ENCODE measurements at regions not wholly inside any gene's neighbourhood (a gene's known extent, or its start where the extent isn't known, plus 50 kb on each side); places are given as distances from the start of the nearest gene placed in this dataset.

DNA sequence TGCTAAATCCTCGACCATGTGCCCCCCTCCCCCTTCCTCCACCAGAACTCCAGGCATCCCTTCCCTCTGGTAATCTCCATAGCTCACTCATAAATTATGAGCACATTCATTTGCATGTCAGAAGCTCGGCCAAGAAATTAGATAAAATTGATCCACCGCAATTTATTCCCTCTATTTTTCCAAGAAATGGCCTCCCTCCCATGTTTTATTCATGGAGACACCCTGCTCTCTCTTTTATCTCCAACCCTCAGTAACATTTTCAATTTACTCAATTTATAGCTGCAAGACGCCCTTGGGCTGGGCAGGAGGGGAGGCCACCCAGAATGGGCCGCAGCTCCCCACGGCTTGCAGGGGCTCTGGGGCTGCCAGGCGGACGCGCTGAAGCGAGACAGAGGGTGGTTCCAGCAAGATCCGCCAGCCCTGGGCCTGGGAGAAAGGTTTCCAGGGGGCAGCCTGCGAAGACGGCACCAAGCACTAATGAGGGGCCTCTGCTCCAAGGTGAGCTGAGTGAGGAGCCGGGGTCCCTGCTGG lies 54.7 kb upstream of the ZNF423 start:
- intact Hi-C loops (cut with DNase I): no loop called here
- no peak for ATAC-seq
- no peak for DNase-seq

- ATAC-seq: no peak
- intact Hi-C loops (cut with DNase I): no loop called here
- no peak for DNase-seq
Measured at GRCh38 chr16:49911430-49911829, 55.5 kb upstream of the ZNF423 start.

GRCh38 chr16:49912721-49913120 lies 56.8 kb upstream of the ZNF423 start:
- ATAC-seq: no peak
- intact Hi-C loops (cut with DNase I): no loop called here
- no peak for DNase-seq

- no peak for ATAC-seq
Measured at GRCh38 chr16:49913720-49914119, 57.8 kb upstream of the ZNF423 start.

DNA sequence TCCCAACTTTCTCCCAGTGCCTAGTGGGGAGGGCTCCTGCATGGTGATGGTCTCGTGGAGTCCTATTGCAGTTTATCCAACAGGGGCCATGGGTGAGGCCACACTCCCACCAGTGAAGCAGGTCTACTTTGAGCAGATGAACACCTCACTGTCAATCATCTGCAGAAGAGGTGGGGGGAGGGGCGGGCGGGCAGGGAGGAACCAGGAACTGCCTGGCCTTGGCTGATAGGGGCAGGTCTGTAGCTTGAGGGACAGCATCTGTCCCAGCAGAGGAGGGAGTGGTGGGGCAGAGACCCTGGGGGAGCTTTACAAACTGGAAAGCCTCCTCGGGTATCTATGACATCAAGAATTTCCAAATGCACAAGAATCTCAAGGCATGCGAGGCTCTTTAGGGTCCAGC lies 58.7 kb upstream of the ZNF423 start:
- intact Hi-C loops (cut with DNase I): no loop called here
- ATAC-seq (no peak), DNase-seq (no peak)

More at GRCh38 chr16:49913720-49914119, 57.8 kb upstream of the ZNF423 start:
- intact Hi-C loops (cut with DNase I): no loop called here
- DNase-seq: no peak

DNA sequence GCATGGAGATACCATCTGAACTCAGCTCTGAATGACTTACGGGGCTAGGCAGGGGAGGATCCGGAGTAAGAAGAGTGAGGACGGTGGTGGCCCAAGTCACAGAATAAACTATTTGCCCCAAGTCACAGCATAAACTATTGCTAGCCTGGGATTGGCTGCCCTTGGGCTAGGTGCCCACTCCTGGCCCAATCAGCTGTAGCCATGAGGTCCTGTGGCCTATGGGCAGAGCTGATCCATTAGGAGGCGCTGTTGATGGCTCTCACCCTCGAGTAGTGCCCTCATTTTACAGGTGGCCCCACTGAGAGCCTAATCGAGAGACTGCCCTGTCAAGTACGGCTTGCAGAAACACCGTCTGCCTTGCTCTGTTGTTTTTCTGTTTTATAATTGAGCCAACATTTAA lies 62.3 kb upstream of the ZNF423 start:
- ATAC-seq (no peak), DNase-seq (no peak)
- intact Hi-C loops (cut with DNase I): no loop called here

GRCh38 chr16:49919327-49919726 lies 63.4 kb upstream of the ZNF423 start:
- intact Hi-C loops (cut with DNase I): no loop called here
- no peak for DNase-seq
- no peak for ATAC-seq

DNA sequence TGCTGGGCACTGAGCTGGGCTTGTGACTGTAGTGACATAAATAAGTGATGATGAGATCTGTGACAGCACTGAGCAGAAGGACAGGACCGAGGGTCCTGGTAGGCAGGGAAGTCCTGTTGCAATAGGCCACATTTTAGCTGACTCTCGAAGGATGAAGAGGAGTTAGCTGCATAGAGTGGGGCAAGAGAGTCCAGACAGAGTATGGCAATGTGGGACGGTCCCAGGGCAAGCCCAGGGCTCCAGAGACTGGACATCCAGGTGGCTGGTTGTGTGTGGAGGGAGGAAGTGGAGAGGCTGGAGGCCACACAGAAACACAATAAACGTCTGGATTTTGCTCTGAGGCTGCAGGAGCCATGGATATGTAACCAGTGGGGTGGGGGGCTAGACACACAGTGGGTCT lies 64.5 kb upstream of the ZNF423 start:
- DNase-seq: no peak
- ATAC-seq: no peak
- intact Hi-C loops (cut with DNase I): loop anchor here in 1 of 2 donors (5.0 kb wide), 1 partner anchor 513 kb away; no protein-coding TSS in a partner anchor

DNA sequence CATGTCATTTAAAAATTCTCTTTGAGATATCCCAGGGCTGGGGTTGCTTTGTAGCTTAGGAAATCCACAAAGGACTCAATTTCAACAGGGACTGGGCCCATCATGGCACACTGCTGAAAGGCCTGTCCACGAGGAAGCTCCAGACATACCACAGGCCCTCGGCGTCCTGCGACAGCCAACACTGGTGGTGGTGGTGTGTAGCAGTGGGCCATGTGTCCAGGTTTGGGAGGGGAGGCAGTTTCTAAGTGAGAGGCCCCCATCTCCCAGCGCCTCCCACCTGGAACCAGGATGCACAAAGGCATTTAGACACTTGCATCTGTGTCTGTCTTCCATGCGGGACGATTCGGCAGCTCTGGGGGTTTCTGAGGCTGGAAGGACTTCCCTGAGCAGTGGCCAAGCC lies 65.2 kb upstream of the ZNF423 start:
- ATAC-seq: peak in 1 of 2 donors; percentile 41
- DNase-seq: no peak
- intact Hi-C loops (cut with DNase I): loop anchor here in 1 of 2 donors (5.0 kb wide), 1 partner anchor 514 kb away; no protein-coding TSS in a partner anchor

DNA sequence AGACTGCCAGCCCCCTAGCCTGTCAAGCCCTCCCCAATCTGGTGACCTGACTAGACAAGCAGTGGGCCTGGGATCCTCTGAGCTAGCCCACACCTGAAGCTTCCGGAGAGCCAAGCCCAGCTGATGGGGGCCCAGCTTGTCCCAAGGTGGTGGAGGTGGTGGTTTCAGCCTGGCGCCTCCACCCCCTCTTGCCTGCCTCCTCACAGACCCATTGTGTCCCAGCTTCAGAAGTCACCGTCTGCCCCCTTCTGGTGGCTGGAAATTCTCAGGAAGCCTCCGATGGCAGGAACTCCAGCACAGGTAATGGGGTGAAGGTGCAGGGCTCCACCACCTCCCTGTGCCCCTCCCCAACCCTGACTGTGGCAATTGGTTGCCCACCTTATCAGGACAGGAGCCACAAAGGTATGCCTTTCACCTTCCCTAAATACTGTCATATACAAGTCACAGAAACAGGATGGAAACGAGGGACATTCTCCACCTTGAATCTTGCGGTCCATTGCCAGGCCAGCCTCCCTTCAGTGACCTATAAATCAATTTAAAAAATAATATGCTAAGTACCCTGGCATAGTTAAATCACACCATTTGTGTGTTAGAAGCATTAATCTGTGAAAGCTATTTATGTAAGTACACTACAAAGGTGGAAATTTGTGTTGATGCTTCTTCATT lies 66.0 kb upstream of the ZNF423 start:
- DNase-seq (peak; percentile 63), ATAC-seq (peak; percentile 76 to 77)
- intact Hi-C loops (cut with DNase I): loop anchor here (2.0 to 5.0 kb wide), 2 partner anchors 513 to 515 kb away; no protein-coding TSS in a partner anchor

DNA sequence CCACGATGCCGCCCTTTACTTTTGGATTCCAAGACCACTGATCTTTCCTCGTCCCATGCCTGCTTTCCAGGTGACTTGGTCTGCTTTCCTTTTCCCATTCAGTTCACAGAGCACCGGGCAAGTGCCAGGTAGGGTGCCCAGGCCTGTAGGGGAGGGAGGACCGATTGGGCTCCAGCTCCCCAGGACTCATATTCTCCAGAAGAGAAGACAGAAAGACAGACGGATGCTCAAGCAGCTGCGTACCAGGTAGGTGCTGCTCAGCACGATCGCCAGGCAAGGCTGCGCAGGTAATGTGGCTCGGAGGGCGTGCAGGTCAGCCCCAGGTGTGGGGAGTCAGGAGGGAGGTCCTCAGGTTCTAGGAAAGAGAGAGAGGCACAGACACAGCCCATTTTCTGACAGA lies 67.5 kb upstream of the ZNF423 start:
- intact Hi-C loops (cut with DNase I): loop anchor here (2.0 to 5.0 kb wide), 2 partner anchors 515 to 516 kb away; no protein-coding TSS in a partner anchor
- ATAC-seq (no peak), DNase-seq (no peak)

DNA sequence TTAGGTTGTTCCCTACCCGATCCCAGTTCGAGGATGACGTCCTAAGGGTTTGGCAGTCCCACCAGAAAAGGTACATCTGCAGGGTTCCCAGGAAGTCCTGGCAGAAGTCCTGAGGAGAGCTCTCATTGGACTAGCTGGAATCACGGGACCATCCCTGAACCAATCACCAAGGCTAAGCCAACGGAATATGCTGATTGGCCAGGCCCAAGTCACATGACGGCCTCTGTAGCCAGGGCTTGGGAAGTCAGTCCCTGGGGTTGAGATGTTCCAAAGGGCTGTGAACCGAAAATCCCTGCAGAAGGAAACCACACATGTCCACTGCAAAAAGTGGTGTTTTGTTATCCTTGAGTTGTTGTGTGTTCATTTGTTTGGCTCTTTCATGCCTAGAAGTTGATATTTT lies 68.2 kb upstream of the ZNF423 start:
- DNase-seq (no peak), ATAC-seq (no peak)
- intact Hi-C loops (cut with DNase I): loop anchor here in 1 of 2 donors (5.0 kb wide), 1 partner anchor 517 kb away; no protein-coding TSS in a partner anchor

DNA sequence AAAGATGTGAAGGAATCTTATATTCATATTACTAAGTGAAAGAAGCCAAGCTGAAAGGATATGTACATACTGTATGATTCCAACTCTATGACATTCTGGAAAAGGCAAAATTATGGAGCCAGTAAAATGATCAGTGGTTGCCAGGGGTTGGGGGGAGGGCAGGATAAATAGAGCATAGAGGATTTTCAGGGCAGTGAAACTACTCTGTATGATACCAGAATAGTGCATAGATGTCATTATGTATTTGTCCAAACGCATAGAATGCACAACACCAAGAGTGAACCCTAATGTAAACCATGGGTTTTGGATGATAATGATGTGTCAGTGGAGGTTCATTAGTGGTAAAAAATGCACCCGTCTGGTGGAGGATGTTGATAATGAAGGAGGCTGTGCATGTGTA lies 71.0 kb upstream of the ZNF423 start:
- ATAC-seq (no peak), DNase-seq (no peak)
- intact Hi-C loops (cut with DNase I): no loop called here

- DNase-seq: no peak
- peak in 1 of 2 donors; percentile 80 for ATAC-seq
- intact Hi-C loops (cut with DNase I): no loop called here
Measured at GRCh38 chr16:49928176-49929041, 72.5 kb upstream of the ZNF423 start.

- no peak for ATAC-seq
- intact Hi-C loops (cut with DNase I): no loop called here
- DNase-seq: no peak
Measured at GRCh38 chr16:49929626-49930025, 73.7 kb upstream of the ZNF423 start.

- no peak for ATAC-seq
- intact Hi-C loops (cut with DNase I): no loop called here
- no peak for DNase-seq
Measured at GRCh38 chr16:49930841-49931240, 74.9 kb upstream of the ZNF423 start.

GRCh38 chr16:49931266-49931665 lies 75.4 kb upstream of the ZNF423 start:
- no peak for ATAC-seq
- intact Hi-C loops (cut with DNase I): no loop called here
- DNase-seq: no peak

- intact Hi-C loops (cut with DNase I): no loop called here
- ATAC-seq (no peak), DNase-seq (no peak)
Measured at GRCh38 chr16:49931916-49932315, 76.0 kb upstream of the ZNF423 start.

DNA sequence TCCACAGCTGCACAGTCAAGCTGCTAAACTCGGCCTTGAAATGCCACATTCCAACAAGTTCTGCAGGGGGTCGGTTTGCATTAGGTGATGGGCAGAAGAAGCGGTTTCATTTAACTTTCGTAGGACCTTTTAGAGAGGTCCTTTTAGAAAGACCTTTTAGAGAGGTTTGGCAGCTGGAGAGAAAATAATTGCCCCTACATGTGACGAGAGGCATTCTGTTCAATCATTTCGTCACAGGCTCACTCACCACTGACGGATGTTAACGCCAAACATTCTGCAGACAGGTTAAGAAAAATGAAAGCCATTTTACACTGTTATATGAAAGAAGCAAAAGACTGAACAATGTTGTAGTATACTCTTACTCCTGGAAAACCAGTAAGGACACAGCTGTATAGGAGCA lies 76.5 kb upstream of the ZNF423 start:
- intact Hi-C loops (cut with DNase I): no loop called here
- ATAC-seq: no peak
- no peak for DNase-seq

- intact Hi-C loops (cut with DNase I): no loop called here
- DNase-seq: no peak
- ATAC-seq: peak; percentile 36 to 82
Measured at GRCh38 chr16:49932946-49933345, 77.0 kb upstream of the ZNF423 start.

All from left cardiac atrium (tissue), 4 donors.